ENCODE measurements at regions not wholly inside any gene's neighbourhood (a gene's known extent, or its start where the extent isn't known, plus 50 kb on each side); places are given as distances from the start of the nearest gene placed in this dataset.
"Not testable (repeated sequence)": the region's sequence is repeated elsewhere in the genome, so short reads cannot be mapped to it uniquely, and the experiment has no call there.

GRCh38 chr7:86375602-86376001 is 268.1 kb upstream of the GRM3 start:
- TF ChIP-seq POLR2A, CTCF (IDR thresholded peaks at IDR 0.05): not testable (repeated sequence)

Measured in breast epithelium (tissue), 3 donors.